ENCODE measurements at regions not wholly inside any gene's neighbourhood (a gene's known extent, or its start where the extent isn't known, plus 50 kb on each side); places are given as distances from the start of the nearest gene placed in this dataset.

DNA sequence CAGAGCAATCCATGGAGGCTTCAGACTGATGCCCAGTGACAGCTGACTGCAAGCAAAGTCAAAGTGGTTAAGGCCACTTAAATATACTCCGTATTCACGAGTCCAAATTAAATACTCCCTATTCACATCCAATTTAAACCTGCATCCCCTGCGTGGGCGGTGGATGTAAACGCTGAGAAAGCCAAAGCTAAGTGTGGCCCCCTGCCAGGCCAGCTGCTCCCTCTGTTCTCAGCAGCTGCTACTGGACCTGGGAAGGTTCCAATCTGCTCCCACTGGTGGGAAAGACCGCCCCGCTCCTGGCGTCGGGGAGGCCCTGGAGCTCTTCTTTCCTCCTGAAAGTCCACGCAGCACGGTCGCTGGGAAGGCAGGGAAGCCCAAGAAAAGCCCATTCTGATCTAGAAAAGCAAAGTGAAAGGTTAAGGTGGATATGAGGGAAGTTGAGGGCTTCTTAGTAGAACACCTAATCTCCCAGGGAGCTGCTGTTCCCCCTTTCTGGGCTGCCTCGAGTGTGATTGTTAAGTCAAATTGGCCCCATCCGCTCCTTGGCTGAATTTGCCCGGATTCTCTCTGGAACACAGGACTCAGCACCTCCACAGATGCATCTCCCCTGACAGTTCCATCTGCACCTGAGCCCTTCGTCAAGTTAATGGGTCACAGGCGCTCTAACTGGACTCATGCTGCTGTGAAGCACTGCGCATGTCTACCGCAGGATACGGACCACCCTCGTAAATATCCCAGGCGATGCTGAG, 205.5 kb downstream of the USP12 start:
- DNase-seq (ENCODE audit: insufficient read length, low spot score) (no peak), FAIRE-seq (no peak)
- TF ChIP-seq, protein P1, sequence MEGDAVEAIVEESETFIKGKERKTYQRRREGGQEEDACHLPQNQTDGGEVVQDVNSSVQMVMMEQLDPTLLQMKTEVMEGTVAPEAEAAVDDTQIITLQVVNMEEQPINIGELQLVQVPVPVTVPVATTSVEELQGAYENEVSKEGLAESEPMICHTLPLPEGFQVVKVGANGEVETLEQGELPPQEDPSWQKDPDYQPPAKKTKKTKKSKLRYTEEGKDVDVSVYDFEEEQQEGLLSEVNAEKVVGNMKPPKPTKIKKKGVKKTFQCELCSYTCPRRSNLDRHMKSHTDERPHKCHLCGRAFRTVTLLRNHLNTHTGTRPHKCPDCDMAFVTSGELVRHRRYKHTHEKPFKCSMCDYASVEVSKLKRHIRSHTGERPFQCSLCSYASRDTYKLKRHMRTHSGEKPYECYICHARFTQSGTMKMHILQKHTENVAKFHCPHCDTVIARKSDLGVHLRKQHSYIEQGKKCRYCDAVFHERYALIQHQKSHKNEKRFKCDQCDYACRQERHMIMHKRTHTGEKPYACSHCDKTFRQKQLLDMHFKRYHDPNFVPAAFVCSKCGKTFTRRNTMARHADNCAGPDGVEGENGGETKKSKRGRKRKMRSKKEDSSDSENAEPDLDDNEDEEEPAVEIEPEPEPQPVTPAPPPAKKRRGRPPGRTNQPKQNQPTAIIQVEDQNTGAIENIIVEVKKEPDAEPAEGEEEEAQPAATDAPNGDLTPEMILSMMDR (IDR thresholded peaks at IDR 0.05; ENCODE audit: insufficient read depth, missing control alignments), result no peak

DNA sequence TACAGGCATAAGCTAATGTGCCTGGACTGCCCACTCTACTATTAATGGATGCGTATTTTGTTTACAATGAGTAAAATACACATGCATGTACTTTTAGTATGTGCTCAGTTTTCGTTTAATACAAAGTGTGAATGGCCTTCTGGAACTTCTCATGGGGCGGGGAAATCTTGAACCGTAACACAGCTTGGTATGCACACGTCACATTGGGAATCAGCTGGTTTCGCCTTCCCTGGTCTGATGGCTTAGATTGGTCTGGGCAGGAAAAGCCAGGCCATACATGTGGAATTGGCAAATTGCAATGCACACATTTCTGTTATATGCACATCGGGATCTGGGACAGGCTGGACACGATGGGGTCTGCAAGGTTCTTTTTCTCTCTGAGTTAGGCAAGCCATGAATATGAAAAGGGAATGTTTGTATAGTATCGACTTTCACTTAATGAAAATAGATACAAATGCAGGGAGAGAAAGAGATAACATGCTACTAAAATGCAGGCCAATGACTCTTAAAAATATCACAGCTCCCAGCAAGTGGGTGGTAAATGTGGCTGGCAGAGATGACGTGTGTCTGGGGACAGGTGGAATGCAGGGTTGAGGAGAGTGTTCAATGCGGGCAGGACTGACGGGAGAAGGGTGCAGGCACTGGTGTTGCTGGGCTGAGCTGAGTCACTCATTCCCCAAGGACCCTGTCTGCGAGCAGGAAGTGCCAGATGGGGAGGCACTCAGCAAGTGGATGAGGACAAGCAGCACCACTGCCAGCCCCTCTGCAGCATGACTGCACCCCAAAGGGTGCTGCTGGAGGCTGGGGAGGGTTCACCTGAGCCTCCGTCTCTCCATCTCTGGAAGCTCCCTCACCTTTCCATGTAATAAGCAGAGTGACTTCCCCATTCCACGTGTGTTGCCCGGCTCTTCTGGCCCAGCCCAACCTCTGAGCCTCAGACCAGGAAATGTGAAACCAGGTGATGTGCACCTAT, 204.0 kb upstream of the GPR12 start:
- TF ChIP-seq, protein P1 (IDR thresholded peaks at IDR 0.05; ENCODE audit: insufficient read depth, missing control alignments), result no peak
- no peak for FAIRE-seq
- DNase-seq (ENCODE audit: insufficient read length, low spot score), result no peak

DNA sequence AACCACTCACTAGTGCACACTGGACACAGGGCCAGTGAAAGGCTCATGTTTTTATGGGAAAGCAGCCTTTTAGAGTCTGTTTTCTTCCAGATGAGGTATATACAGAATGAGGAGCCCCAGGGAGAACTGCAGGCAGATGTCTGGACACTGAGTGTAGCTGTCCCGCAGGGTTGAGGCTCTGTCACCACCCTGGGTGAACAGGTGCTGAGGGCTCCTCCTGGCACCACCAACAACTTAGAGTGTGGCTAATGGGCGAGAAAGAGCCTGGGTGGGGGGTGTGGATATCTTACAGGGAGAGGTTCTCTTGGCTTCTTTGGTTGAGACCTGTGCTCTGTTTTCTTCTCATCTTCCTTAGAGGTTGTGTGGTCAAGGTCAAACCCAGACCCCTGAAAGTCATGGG, 202.1 kb upstream of the GPR12 start:
- no peak for FAIRE-seq
- no peak for DNase-seq (ENCODE audit: insufficient read length, low spot score)
- TF ChIP-seq, protein P1 (IDR thresholded peaks at IDR 0.05; ENCODE audit: insufficient read depth, missing control alignments), result no peak

DNA sequence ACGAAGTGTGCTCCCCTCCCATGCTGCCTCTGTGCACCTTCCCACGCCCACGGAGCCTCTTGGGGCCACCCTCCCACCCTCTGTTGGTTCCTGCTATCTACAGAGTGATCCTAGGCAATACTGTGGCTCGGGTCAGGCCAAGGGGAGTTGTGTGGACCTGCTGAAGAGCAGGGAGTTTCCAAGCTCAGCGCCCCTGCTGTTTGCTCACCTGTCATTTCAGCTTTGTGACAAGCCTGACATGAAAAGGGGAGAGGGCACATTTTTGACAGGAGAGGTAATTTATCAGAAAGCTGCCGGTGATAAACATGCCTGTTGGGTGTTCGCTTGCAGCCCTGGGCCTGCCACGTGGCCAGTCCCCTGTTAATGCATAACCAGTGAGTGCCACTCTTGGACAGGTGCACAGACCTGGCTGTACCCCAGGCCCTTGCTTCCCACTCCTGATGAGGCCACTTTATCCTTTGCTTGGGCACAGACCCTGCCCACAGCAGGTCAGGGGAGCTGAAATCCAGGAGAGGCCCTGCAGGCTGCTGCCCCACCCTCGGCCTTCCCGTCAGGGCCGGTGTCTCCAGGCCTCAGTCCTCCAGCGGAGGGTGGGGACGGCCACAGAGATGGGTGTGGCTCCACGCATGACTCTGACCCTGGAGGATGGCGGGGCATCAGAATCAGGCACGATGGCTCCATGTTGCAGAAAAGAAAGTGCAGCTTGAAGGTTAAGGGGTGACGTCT, 201.5 kb upstream of the GPR12 start:
- DNase-seq (ENCODE audit: insufficient read length, low spot score) (no peak), FAIRE-seq (no peak)
- TF ChIP-seq, protein P1 (IDR thresholded peaks at IDR 0.05; ENCODE audit: insufficient read depth, missing control alignments), result no peak

DNA sequence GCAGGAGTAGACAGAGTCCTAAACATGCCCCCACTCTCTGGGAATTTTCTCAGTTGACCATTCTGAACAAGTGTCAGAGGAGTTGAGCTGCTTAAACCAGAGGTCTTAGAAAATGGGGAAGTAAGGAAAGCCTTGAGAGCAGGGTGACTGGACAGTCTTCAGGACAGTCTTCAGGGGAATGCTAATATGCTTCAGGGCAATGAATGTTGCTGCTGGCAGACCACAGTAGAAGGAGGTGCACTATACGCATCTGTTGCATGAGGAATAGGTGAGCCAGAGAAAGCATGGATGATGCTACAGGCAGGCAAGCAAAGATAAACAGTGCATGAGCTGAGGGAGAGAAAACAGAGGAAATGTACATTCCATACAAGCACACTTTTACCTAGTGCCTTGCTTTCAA, 196.6 kb upstream of the GPR12 start:
- FAIRE-seq (no peak), DNase-seq (ENCODE audit: insufficient read length, low spot score) (no peak)
- TF ChIP-seq, protein P1 (IDR thresholded peaks at IDR 0.05; ENCODE audit: insufficient read depth, missing control alignments), result no peak

DNA sequence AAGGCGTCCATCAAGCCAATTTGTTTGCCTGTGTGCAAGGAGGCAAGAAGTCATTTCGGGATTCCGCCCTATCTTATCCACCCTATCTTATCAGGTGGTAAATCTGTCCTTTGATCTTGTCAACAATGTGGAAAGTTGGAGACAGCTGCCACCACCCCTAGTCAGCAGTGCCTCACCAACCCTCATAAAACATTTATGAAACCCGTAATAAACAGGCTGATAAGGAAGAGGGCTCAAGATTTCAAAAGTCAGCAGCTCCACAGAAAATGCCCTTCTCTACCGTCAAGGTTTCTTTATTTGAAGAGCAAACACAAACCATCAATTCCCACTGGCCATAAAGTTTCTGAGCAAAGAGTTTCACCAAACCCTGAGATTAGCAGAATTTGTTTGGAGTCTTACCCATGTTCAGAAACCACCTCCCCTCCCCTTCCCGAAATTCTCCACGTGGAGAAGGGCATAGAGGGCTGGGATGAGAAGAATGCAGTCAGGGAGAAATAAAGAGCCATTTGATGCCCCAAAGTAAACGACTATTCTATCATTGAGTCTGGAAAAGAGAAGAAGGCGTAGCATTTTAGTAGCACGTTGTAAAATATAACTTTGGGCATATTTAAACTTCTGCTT, 196.0 kb upstream of the GPR12 start:
- FAIRE-seq (no peak), DNase-seq (ENCODE audit: insufficient read length, low spot score) (no peak)
- TF ChIP-seq, protein P1 (IDR thresholded peaks at IDR 0.05; ENCODE audit: insufficient read depth, missing control alignments), result no peak

Data from D721Med (cell line).